Liver (tissue), 8 donors: ENCODE measurements at regions not wholly inside any gene's neighbourhood (a gene's known extent, or its start where the extent isn't known, plus 50 kb on each side); places are given as distances from the start of the nearest gene placed in this dataset.

Experiments used
- DNase-seq: peaks from one replicate; pipeline ENCODE4 v3.0.0-alpha.2; 2017; ENCODE audit warnings: low spot score
- H3K27ac ChIP-seq, 2 donors: one replicate each; pipeline ENCODE4 v1.7.0; 2013; ENCODE audit warnings: inconsistent platforms in 2 of 2, low read length in 2 of 2, control low read depth in 1 of 2, low read depth in 1 of 2, mild to moderate bottlenecking in 1 of 2
- H3K27me3 ChIP-seq, 4 donors: one replicate each; pipeline versions ENCODE4 v1.6.1 to v1.7.0; 2013; ENCODE audit warnings: low read length in 3 of 4, inconsistent platforms in 1 of 4, mild to moderate bottlenecking in 1 of 4, moderate library complexity in 1 of 4; ENCODE audit not compliant: control insufficient read depth in 4 of 4, insufficient read depth in 4 of 4
- H3K36me3 ChIP-seq, 4 donors: one replicate each; pipeline versions ENCODE4 v1.6.1 to v1.7.0; 2013; ENCODE audit warnings: low read length in 3 of 4, mild to moderate bottlenecking in 3 of 4, low read depth in 1 of 4, moderate library complexity in 1 of 4; ENCODE audit not compliant: control insufficient read depth in 4 of 4, insufficient read depth in 3 of 4
- H3K4me1 ChIP-seq, 4 donors: one replicate each; pipeline versions ENCODE4 v1.6.1 to v1.7.0; 2013; ENCODE audit warnings: low read length in 3 of 4, mild to moderate bottlenecking in 3 of 4, moderate library complexity in 1 of 4; ENCODE audit not compliant: control insufficient read depth in 4 of 4, insufficient read depth in 4 of 4
- H3K4me3 ChIP-seq, 3 donors: one replicate each; pipeline versions ENCODE4 v1.6.1 to v1.7.0; 2013; ENCODE audit warnings: low read length in 3 of 3, control low read depth in 1 of 3, low read depth in 1 of 3, mild to moderate bottlenecking in 1 of 3
- H3K9ac ChIP-seq, 2 donors: one replicate each; pipeline ENCODE4 v1.7.0; 2013; ENCODE audit warnings: low read length in 2 of 2, mild to moderate bottlenecking in 2 of 2, moderate library complexity in 2 of 2, control low read depth in 1 of 2, low read depth in 1 of 2
- H3K9me3 ChIP-seq, 4 donors: one replicate each; pipeline versions ENCODE4 v1.6.1 to v1.7.0; 2013; ENCODE audit warnings: low read length in 3 of 4; ENCODE audit not compliant: control insufficient read depth in 4 of 4
- ATF3 ChIP-seq: IDR thresholded peaks from 2 replicates; pipeline ENCODE4 v1.6.1; 2016; ENCODE audit warnings: antibody characterized with exemption
- EGR1 ChIP-seq, 2 donors: IDR thresholded peaks; 2 replicates each; pipeline ENCODE4 v1.6.1; 2016 to 2018; ENCODE audit warnings: antibody characterized with exemption in 2 of 2, low read depth in 2 of 2
- FOXA1 ChIP-seq: IDR thresholded peaks from 2 replicates; pipeline ENCODE4 v1.6.1; 2016; ENCODE audit warnings: antibody characterized with exemption
- GABPA ChIP-seq, 2 donors: IDR thresholded peaks in 1 of 2; conservative IDR thresholded peaks in 1 of 2; 2 replicates each; pipeline ENCODE4 v1.6.1; 2016; ENCODE audit warnings: antibody characterized with exemption in 2 of 2, mild to moderate bottlenecking in 1 of 2, moderate library complexity in 1 of 2
- HNF4A ChIP-seq, 2 donors: conservative IDR thresholded peaks; 2 replicates each; pipeline ENCODE4 v1.6.1; 2016; ENCODE audit warnings: antibody characterized with exemption in 2 of 2, mild to moderate bottlenecking in 2 of 2
- HNF4G ChIP-seq: IDR thresholded peaks from 2 replicates; pipeline ENCODE4 v1.6.1; 2016; ENCODE audit warnings: antibody characterized with exemption
- JUND ChIP-seq, 2 donors: IDR thresholded peaks; 2 replicates each; pipeline ENCODE4 v1.6.1; 2016; ENCODE audit warnings: antibody characterized with exemption in 2 of 2
- MAX ChIP-seq: IDR thresholded peaks from 2 replicates; pipeline ENCODE4 v1.6.1; 2016; ENCODE audit warnings: antibody characterized with exemption
- NR2F2 ChIP-seq: IDR thresholded peaks from 2 replicates; pipeline ENCODE4 v1.6.1; 2016; ENCODE audit warnings: antibody characterized with exemption
- RAD21 ChIP-seq, 2 donors: IDR thresholded peaks; 2 replicates each; pipeline ENCODE4 v1.6.1; 2016; ENCODE audit warnings: antibody characterized with exemption in 2 of 2, mild to moderate bottlenecking in 2 of 2
- REST ChIP-seq: IDR thresholded peaks from 2 replicates; pipeline ENCODE4 v1.6.1; 2016; ENCODE audit warnings: antibody characterized with exemption, mild to moderate bottlenecking
- RXRA ChIP-seq, 2 donors: IDR thresholded peaks; 2 replicates each; pipeline ENCODE4 v1.6.1; 2017 to 2018; ENCODE audit warnings: antibody characterized with exemption in 2 of 2, mild to moderate bottlenecking in 1 of 2
- SP1 ChIP-seq: IDR thresholded peaks from 2 replicates; pipeline ENCODE4 v1.6.1; 2018; ENCODE audit warnings: antibody characterized with exemption, mild to moderate bottlenecking
- YY1 ChIP-seq: IDR thresholded peaks from 2 replicates; pipeline ENCODE4 v1.6.1; 2016; ENCODE audit warnings: antibody characterized with exemption, mild to moderate bottlenecking
- ZBTB33 ChIP-seq: IDR thresholded peaks from 2 replicates; pipeline ENCODE4 v1.6.1; 2016; ENCODE audit warnings: antibody characterized with exemption
- WGBS: extraction: QIAGEN DNeasy Blood & Tissue Kit; methylation state at CpG from one replicate; pipeline ENCODE4 v1.1.7; 2013; 5-methylcytosine and 5-hydroxymethylcytosine counted together
- TF ChIP-seq, protein P1 (sequence below): fragments of 150-350 bp; IDR thresholded peaks from 2 replicates; pipeline ENCODE4 v1.5.1; 2017; ENCODE audit warnings: improper control_type of control experiment, low read depth, low read length; ENCODE audit not compliant: missing input control
- donor health status: healthy.
- donor health status: healthy.
- donor health status: healthy.
- donor health status: healthy.
- donor health status: healthy.

DNA sequence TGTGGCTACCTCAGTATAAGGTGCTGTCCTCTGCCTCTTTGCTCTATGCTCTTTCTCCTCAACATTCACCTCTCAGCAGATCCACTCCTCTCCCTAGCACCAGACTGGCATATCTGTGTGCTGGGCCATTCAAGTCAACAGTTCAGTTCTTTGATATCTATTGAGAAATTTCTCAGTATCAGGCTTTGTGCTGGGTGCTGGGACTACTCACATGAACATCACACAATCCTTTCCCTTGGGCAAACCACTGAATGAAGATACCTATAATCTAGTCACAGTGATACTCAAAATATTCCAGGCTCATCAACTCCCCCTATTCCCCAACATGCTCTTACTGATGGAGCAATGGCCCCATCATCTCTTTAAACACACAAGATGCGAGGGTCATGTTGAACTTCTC, 120.8 kb downstream of the RPL22L1 start:
- Histone ChIP-seq H3K9ac (no peak overlapping the region), H3K27ac (no peak overlapping the region), H3K4me3 (no peak overlapping the region), H3K36me3 (no peaks in the 10 kb centered on the region), H3K9me3 (no peaks in the 10 kb centered on the region), H3K4me1 (no peaks in the 10 kb centered on the region), H3K27me3 (no peaks in the 10 kb centered on the region)
- no peak for TF ChIP-seq ATF3
- no peak for TF ChIP-seq RXRA (IDR thresholded peaks at IDR 0.05)
- no peak for TF ChIP-seq RAD21 (IDR thresholded peaks at IDR 0.05)
- TF ChIP-seq MAX: no peak
- no peak for TF ChIP-seq SP1
- TF ChIP-seq FOXA1: no peak
- TF ChIP-seq GABPA (IDR thresholded peaks at IDR 0.05 in 1 of 2, conservative IDR thresholded peaks at IDR 0.05 in 1 of 2): no peak
- TF ChIP-seq ZBTB33: no peak
- TF ChIP-seq EGR1 (IDR thresholded peaks at IDR 0.05; ENCODE audit: low read depth in 2 of 2): no peak
- no peak for TF ChIP-seq REST
- TF ChIP-seq, protein P1, sequence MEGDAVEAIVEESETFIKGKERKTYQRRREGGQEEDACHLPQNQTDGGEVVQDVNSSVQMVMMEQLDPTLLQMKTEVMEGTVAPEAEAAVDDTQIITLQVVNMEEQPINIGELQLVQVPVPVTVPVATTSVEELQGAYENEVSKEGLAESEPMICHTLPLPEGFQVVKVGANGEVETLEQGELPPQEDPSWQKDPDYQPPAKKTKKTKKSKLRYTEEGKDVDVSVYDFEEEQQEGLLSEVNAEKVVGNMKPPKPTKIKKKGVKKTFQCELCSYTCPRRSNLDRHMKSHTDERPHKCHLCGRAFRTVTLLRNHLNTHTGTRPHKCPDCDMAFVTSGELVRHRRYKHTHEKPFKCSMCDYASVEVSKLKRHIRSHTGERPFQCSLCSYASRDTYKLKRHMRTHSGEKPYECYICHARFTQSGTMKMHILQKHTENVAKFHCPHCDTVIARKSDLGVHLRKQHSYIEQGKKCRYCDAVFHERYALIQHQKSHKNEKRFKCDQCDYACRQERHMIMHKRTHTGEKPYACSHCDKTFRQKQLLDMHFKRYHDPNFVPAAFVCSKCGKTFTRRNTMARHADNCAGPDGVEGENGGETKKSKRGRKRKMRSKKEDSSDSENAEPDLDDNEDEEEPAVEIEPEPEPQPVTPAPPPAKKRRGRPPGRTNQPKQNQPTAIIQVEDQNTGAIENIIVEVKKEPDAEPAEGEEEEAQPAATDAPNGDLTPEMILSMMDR: no peak
- TF ChIP-seq JUND (IDR thresholded peaks at IDR 0.05): no peak
- no peak for TF ChIP-seq HNF4A (conservative IDR thresholded peaks at IDR 0.05)
- no peak for TF ChIP-seq NR2F2
- no peak for DNase-seq
- 93% methylated on average over 1 of the region's 1 CpG for WGBS

DNA sequence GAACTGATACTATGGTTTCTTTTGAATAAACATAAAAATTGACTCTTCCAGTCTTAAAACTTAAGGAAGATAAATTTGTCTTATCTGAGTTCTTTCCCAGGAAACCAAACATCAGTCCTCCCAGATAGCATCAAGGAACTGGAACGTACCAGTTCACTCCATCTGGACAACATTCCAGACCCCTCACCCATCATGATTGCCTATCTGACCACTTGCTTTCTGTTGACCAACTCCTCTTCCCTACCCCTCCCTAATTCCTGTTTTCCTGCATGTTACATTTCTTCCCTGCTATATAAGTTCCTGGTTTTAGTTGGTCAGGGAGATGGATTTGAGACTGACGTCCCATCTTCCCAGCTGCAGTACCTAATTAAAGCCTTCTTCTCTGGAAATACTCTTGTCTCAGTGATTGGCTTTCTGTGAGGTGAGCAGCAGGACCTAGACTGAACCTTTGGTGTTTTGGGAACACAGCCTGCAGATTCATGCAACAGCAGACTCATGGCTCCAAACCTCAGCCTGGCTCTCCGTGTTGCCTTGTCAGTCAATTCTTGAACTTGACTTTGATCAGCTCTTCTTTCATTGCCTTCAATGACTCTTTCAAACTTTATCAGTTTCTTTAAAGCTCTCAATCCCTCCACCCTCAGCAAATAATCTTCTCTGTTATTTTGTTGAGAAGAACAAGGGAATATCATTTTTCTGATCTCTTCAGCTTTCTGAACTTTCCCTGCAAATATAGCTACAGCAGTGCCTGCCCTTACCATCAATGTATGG, 123.6 kb downstream of the RPL22L1 start:
- Histone ChIP-seq H3K36me3 (no peaks in the 10 kb centered on the region), H3K27ac (no peak overlapping the region), H3K27me3 (no peaks in the 10 kb centered on the region), H3K4me1 (no peaks in the 10 kb centered on the region), H3K4me3 (no peak overlapping the region), H3K9me3 (no peaks in the 10 kb centered on the region), H3K9ac (no peak overlapping the region)
- TF ChIP-seq HNF4A (conservative IDR thresholded peaks at IDR 0.05) (no peak), YY1 (no peak), HNF4G (no peak)
- 88% methylated on average over 3 of the region's 3 CpGs for WGBS
- no peak for DNase-seq
